ENCODE measurements at regions not wholly inside any gene's neighbourhood (a gene's known extent, or its start where the extent isn't known, plus 50 kb on each side); places are given as distances from the start of the nearest gene placed in this dataset.
"Not testable (repeated sequence)": the region's sequence is repeated elsewhere in the genome, so short reads cannot be mapped to it uniquely, and the experiment has no call there.

GRCh38 chr7:159205833-159206232 lies 61.2 kb upstream of the VIPR2 start:
- no peak for DNase-seq

DNA sequence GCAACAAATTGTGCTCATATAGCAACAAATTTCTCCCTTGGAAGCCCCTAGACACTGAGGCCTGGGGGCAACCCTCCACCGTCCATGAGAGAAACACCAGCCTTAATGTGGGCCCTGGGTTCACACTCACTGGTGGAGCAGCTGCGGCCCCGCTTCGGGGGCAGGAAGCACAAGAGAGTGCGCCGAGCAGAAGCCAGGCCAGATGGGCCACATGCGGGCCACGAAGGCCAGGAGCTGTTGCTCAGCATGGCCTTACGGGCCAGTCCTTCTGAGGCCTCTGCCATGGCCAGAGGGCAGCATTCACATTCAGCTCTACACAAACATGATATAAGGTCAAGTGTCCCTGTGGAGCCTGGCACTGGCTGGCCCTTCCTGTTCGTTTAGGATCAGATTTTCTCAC lies 60.0 kb upstream of the VIPR2 start:
- no peak for DNase-seq

DNA sequence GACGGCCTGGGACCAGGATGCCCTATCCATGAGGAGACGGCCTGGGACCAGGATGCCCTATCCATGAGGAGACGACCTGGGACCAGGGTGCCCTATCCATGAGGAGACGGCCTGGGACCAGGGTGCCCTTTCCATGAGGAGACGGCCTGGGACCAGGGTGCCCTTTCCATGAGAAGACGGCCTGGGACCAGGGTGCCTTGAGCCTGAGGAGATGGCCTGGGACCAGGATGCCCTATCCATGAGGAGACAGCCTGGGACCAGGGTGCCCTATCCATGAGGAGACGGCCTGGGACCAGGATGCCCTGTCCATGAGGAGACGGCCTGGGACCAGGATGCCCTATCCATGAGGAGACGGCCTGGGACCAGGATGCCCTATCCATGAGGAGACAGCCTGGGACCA lies 58.6 kb upstream of the VIPR2 start:
- not testable (repeated sequence) for DNase-seq

DNA sequence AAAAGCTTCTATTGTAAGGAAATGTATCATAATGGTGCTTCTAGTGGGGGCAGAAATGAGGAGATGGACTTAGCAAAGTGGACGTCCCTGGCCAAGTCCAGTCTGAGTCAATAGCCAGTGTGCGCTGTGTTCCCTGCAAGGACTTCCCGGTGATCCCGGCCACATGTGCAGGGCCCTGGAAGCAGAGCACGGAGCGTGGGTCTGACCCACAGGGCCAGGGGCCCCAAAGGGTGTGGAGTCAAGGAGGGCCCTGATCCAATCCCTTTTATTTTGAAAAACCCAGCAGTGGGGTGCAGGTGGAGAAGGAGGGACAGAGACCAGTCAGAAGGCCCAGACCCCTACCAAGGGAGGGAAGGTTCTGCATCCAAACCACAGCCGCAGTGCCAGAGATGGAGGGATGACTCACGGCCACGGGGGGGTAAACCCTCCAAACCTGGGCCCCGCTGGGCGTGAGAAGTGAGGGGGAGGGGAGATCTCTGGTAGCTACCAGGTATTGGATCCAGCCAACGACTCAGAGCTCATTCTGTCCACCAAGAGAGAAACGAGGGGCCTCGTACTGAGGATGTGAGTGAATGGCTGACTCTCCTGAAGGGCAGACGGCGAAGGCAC lies 57.2 kb upstream of the VIPR2 start:
- no peak for DNase-seq

- DNase-seq, result no peak
Measured at GRCh38 chr7:159200421-159200820, 55.8 kb upstream of the VIPR2 start.

GRCh38 chr7:159198016-159198724 lies 53.5 kb upstream of the VIPR2 start:
- peak; percentile 41 for DNase-seq

- peak; percentile 55 for DNase-seq
Measured at GRCh38 chr7:159197066-159197975, 52.7 kb upstream of the VIPR2 start.

- no peak for DNase-seq
Measured at GRCh38 chr7:159196584-159196983, 51.9 kb upstream of the VIPR2 start.

DNA sequence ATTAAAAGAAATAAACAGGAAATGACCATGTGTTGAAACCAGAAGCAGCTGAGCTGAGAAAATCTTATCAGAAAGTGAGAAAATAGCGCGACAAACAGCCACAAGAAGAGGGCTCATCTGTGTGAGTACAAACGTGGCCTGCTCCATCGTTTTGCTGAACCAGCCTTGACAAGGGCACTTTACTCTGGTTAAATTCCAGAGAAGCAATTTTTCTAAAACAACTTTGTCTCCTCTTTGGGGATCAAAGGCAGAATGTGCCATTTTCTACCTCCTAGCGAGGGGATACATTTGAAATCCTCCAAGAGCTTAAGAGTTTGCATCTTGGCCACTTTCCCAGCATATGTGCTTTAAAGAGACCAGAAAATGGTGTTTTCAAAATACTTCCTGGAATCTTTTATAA lies 51.3 kb upstream of the VIPR2 start:
- DNase-seq, result peak; percentile 51

All from activated gamma-delta T cell treated with Interleukin-2 at 50 U/mL for 16 hours (primary cell).